CD4-positive, alpha-beta T cell treated with Interleukin-4 for 4 hours (primary cell): ENCODE measurements at regions not wholly inside any gene's neighbourhood (a gene's known extent, or its start where the extent isn't known, plus 50 kb on each side); places are given as distances from the start of the nearest gene placed in this dataset.
A peak's percentile ranks its signal among the peaks of the same experiment; 100 is the strongest.

Experiments used
- DNase-seq: peaks from one replicate; pipeline ENCODE4 v3.0.0-alpha.2; 2020

DNA sequence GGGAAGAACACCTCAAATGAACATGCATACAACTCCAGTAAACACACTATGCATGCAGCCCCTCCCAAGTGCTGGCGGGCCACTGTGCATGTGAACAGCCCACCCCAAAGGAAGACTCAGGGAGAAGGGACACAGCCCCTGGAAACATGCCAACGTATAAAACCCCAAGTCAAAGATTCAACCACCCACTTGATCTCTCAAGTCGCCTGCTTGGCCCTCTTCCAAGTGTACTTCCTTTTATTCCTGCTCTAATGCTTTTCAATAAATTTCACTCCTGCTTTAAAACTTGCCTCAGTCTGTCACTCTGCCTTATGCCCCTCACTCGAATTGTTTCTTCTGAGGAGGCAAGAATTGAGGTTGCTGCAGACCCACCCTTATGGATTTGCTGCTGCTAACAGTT lies 139.1 kb downstream of the C1D start:
- no peak for DNase-seq

DNA sequence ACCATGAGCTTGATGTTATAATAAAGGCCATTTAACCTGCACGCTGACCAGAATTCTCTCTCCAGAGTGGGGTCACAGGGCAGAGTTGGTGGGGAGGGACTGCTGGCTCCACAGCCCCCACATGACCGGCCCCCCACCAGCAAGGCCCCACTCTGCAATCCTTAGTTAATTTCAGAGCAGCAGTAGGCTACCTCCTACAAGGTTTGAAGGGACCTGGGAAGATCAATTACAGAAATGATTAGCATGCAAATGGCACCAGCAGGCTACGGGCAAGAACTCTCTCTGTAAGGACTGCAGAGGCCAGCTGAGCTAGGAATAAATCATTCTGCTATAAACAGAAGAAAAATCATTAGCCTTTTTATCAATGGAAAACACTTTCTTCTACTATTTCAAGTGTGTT lies 135.3 kb downstream of the C1D start:
- DNase-seq: no peak

GRCh38 chr2:67930156-67930555 lies 132.6 kb downstream of the C1D start:
- no peak for DNase-seq

GRCh38 chr2:67936969-67937368 lies 125.8 kb downstream of the C1D start:
- no peak for DNase-seq

- no peak for DNase-seq
These were observed 124.8 kb downstream of the C1D start for GRCh38 chr2:67938053-67938452.

- no peak for DNase-seq
These were observed 117.7 kb downstream of the C1D start for GRCh38 chr2:67945056-67945455.

DNA sequence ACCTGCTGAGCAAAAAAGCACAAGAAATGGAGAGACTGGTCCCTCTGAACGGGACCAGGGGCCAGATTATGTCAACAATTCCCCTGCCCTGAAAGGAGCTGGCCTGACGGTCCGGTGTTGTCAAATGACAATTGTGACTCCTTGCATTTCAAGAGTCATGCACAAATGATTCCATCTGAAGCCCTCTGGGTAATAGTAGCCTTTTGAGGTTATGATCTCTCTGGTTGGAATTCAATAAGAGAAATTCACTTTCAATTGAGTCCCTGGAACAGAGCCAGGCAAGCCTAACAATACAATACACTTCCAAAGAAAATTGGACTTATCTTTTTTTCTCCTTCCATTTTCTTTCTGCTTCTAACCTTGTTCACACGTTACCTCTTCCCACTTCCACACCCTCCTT lies 116.9 kb downstream of the C1D start:
- DNase-seq: no peak

DNA sequence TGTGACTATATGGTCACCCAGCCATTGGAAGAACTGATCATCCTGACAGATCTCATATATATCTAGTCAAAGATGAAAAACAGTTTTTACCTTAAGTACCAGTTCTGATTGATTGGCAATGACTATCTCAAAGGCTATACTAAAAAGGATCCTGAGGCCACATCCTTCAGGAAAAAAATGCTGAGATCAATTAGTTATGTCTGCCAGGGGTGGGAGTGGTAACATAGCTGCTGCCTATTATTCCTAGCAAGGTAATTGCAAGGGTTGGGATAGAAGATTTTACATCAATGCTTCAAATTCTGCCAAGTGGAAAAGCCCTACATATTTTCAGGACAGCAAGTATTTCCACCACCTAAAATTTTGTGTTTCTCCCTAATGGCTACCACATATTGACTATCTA lies 114.7 kb downstream of the C1D start:
- DNase-seq: no peak

GRCh38 chr2:67948506-67948905 lies 114.3 kb downstream of the C1D start:
- no peak for DNase-seq

GRCh38 chr2:67950018-67950417 lies 112.8 kb downstream of the C1D start:
- DNase-seq: no peak

DNA sequence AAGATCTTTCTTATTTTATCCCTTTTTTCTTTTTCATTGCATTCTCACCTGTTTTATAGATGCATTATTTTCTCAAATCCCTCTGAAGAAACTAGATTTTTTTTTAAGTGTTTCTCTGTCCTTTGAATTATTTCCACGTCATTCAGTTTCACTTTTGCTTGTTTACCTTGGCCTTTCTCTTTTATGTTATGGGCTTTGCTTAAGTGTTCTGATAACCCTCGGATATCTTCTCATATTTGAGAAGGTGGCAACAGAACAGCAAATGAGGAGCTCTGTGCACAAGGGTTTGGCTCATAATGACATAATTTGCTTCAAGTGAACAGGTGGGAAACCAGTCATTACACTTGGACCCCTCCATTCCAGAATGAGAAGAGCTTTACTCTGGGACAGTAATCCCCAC lies 111.9 kb downstream of the C1D start:
- no peak for DNase-seq

- no peak for DNase-seq
These were observed 110.7 kb downstream of the C1D start for GRCh38 chr2:67952066-67952465.

DNA sequence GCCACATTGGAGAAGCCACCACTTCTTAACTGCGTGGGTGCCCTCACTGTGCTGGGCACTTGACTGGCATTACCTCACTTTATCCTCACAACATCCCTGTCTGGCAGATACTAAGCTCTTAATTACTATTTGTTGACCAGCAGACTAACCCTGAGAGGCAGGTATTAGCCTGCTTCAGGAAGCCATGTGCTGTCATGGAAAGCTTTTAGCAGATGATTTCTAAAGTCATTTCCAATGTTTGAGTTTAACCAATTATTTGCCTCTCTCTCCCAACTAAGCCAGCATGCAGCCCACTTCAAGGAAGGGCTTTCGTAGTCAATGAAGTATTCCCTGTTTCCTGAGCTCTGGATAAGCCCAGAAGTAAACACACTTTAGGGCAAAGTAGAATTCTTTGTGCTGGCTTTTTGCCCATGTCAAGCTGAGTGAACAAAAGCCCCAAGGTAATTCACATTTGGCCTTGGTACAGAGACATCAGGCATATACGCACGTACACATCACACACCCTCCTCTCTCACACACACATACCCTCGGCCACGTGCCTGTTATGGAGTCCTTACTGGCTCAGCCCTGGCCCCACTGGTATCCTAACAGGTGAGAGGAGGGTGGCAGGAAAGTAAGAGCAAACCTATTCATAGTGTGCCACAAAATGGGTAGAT lies 108.6 kb downstream of the C1D start:
- no peak for DNase-seq

- DNase-seq: no peak
These were observed 106.8 kb downstream of the C1D start for GRCh38 chr2:67955748-67956603.

DNA sequence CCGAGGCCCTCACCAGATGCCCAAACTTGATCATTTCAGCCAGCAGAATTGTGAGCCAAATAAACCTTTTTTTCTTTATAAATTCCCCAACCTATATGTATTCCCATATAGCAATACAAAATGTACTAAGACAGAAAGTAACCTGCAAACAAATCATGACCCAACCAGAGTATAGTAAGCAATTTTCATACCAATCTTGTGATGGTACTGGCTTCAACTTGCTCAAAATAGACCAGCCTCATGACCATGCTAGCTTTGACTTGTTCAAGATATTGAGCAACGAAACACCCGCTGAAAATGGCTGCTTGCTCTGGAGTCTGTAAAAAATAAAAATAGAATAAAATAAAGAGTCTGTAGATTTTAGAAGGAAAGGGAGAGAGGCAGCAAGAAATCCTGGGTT lies 97.6 kb downstream of the C1D start:
- DNase-seq: no peak

GRCh38 chr2:67970071-67970470 lies 92.7 kb downstream of the C1D start:
- DNase-seq: no peak

DNA sequence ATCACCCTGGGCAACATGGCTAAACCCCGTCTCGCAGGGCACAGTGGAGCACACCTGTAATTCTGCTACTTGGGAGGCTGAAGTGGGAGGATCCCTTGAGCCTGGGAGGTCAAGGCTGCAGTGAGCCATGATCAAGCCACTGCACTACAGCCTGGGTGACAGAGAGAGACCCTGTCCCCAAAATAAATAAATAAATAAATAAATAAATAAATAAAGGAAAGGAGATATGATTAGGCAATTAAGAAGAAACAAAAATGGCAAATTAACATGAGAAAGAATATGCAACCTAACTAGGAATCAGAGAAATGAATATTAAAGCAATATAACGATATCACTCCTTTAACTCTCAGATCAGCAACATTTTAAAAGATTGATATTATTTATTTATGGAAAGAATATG lies 92.3 kb downstream of the C1D start:
- DNase-seq: no peak

DNA sequence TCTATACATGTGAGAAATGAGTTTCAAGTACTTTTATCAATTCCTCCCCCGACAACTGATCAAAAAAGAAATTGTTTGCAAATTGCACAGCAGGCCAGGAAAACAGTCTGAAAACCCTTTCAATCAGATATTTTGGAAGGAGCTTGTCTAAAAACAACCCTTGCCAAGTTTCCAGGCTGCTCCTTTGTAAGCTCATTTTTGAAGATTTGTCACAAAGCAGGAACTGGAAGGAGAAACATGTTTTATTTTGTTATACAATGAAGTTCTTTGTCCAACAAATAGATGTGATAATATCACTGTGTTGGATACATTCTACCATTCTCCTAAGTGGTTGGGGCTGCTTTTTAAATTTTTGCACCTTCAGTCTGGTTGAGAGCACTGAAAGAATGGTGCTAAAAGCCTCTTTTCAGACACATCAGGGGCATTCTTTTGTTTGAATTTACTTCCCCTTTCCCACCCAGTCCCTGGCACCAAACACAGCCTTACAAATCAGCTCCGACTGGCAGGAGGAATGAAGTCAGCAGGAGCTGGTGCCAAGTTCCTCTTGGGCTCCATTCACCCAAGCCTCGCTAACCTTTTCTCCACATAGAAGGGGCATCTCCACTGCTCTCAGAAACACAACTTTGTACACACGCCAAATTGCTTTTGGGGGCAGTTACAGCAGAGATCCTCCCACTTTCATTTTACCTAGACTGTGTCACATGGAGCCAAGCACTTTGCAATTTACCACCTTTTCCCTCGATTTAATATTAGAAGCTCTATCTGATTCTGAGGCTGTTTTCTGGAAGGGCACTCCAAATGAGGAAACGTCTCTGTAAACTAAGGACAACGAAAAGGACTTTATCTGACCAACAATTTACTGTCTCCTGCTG lies 88.0 kb downstream of the C1D start:
- DNase-seq: peak; percentile 0

- DNase-seq: no peak
These were observed 85.3 kb downstream of the C1D start for GRCh38 chr2:67977464-67977863.

DNA sequence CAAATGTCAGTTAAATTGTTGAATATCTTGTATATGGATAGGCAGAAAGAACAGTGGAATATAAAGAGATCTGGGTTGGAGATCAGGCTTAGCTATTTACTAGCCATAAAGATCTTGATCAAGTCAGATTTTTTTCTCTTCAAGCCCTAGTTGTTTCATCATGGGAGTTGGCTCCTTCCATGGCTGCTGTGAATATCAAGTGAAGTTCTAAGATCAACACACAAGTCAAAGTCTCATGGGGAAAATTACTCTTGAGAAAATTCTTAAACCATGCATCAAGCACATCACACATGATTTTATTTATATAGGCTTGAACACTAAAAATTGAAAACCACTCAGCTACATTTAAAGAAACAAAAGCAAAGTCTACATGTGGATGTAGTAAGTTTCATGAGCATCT lies 79.8 kb downstream of the C1D start:
- DNase-seq: no peak

GRCh38 chr2:67984600-67984999 lies 78.2 kb downstream of the C1D start:
- DNase-seq: no peak

DNA sequence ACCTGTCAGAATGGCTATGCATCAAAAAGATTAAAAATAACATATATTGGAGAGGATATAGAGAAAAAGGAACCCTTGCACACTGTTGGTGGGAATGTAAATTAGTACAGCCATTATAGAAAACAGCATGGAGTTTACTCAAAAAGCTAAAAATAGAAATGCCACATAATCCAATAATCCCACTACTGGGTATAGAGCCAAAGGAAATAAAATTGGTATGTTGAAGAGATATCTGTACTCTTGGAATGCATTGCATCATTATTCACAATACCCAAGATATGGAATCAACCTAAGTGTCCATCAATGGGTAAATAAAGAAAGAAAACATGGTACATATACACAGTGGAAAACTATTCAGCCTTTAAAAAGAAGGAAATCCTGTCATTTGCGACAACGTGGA lies 77.2 kb downstream of the C1D start:
- no peak for DNase-seq

DNA sequence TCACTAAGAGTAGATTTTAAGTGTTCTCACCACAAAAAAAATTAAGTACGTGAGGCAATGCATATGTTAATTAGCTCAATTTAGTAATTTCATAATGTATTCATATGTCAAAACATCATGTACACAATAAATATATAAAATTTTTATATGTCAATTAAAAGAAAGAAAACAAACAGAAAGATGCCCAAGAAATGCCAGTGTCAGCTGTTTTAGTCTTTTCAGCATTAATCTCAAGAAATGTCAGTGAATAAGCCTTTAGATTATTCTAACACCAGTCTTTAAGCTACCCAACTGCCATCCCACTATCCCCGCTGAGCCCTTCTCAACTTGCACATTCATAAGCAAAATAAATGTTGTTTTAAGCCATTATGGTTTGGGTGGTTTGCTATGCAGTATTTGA lies 76.5 kb downstream of the C1D start:
- no peak for DNase-seq
